ENCODE measurements at regions not wholly inside any gene's neighbourhood (a gene's known extent, or its start where the extent isn't known, plus 50 kb on each side); places are given as distances from the start of the nearest gene placed in this dataset.

- no peaks in the 10 kb centered on the region for H3K9me3 ChIP-seq (ENCODE audit: control insufficient read depth, insufficient read depth, low read depth, low read length)
- peak; percentile 93 for TF ChIP-seq SETDB1 (IDR thresholded peaks at IDR 0.05; ENCODE audit: insufficient read length, low read length)
- no peak for TF ChIP-seq CTCF (tag by site-specific recombination; IDR thresholded peaks at IDR 0.05)
- H3K4me3 ChIP-seq (ENCODE audit: low read depth, low read length): no peak overlapping the region
- ChIA-PET POLR2A (no interaction called here), CTCF (no interaction called here)
- no peaks in the 10 kb centered on the region for H3K36me3 ChIP-seq (ENCODE audit: control insufficient read depth in 2 of 2, insufficient read depth in 1 of 2, low read length in 2 of 2)
- no peaks in the 10 kb centered on the region for H3K4me1 ChIP-seq (ENCODE audit: control insufficient read depth, insufficient read depth, low read length)
- H3K27ac ChIP-seq (ENCODE audit: extremely low read depth, low read depth, low read length): no peak overlapping the region
Observed at GRCh38 chr4:167578906-167579305, 344.6 kb upstream of the SPOCK3 start.

GRCh38 chr4:167581449-167581965, 347.2 kb upstream of the SPOCK3 start:
- no peak for TF ChIP-seq ZNF2 (tag by site-specific recombination; IDR thresholded peaks at IDR 0.05)
- TF ChIP-seq ZNF610 (tag by site-specific recombination; IDR thresholded peaks at IDR 0.05; ENCODE audit: borderline replicate concordance): no peak
- TF ChIP-seq KLF17 (tag by site-specific recombination; IDR thresholded peaks at IDR 0.05): no peak
- TF ChIP-seq ZNF707 (tag by site-specific recombination; IDR thresholded peaks at IDR 0.05): no peak
- no peak for TF ChIP-seq PRDM1 (tag by site-specific recombination; IDR thresholded peaks at IDR 0.05)
- TF ChIP-seq ZNF433 (tag by site-specific recombination; IDR thresholded peaks at IDR 0.05; ENCODE audit: low read depth): no peak
- H3K4me1 ChIP-seq (ENCODE audit: control insufficient read depth, insufficient read depth, low read length): no peaks in the 10 kb centered on the region
- no peak overlapping the region for H3K4me3 ChIP-seq (ENCODE audit: low read depth, low read length)
- H3K36me3 ChIP-seq (ENCODE audit: control insufficient read depth in 2 of 2, insufficient read depth in 1 of 2, low read length in 2 of 2): no peaks in the 10 kb centered on the region
- no peaks in the 10 kb centered on the region for H3K9me3 ChIP-seq (ENCODE audit: control insufficient read depth, insufficient read depth, low read depth, low read length)
- ChIA-PET POLR2A (no interaction called here), CTCF (no interaction called here)
- H3K27ac ChIP-seq (ENCODE audit: extremely low read depth, low read depth, low read length): no peak overlapping the region

GRCh38 chr4:167587361-167587760, 353.1 kb upstream of the SPOCK3 start:
- Histone ChIP-seq H3K4me3 (ENCODE audit: low read depth, low read length) (no peak overlapping the region), H3K36me3 (ENCODE audit: control insufficient read depth in 2 of 2, insufficient read depth in 1 of 2, low read length in 2 of 2) (no peaks in the 10 kb centered on the region), H3K4me1 (ENCODE audit: control insufficient read depth, insufficient read depth, low read length) (no peaks in the 10 kb centered on the region), H3K9me3 (ENCODE audit: control insufficient read depth, insufficient read depth, low read depth, low read length) (no peaks in the 10 kb centered on the region), H3K27ac (ENCODE audit: extremely low read depth, low read depth, low read length) (no peak overlapping the region)
- no peak for TF ChIP-seq SP2 (tag by site-specific recombination; IDR thresholded peaks at IDR 0.05)
- no peak for TF ChIP-seq ZNF501 (tag by site-specific recombination; IDR thresholded peaks at IDR 0.05)
- TF ChIP-seq ZNF768 (tag by site-specific recombination; IDR thresholded peaks at IDR 0.05): no peak
- TF ChIP-seq ZNF571 (tag by site-specific recombination; IDR thresholded peaks at IDR 0.05): no peak
- TF ChIP-seq ZNF624 (tag by site-specific recombination; IDR thresholded peaks at IDR 0.05): no peak
- TF ChIP-seq ZNF596 (tag by site-specific recombination; IDR thresholded peaks at IDR 0.05): no peak
- no peak for TF ChIP-seq ZBTB17 (tag by site-specific recombination; IDR thresholded peaks at IDR 0.05)
- no peak for TF ChIP-seq ZNF704 (tag by site-specific recombination; IDR thresholded peaks at IDR 0.05)
- TF ChIP-seq ZNF639 (tag by site-specific recombination; IDR thresholded peaks at IDR 0.05): no peak
- TF ChIP-seq ZNF623 (tag by site-specific recombination; IDR thresholded peaks at IDR 0.05): no peak
- no peak for TF ChIP-seq ZNF600 (tag by site-specific recombination; IDR thresholded peaks at IDR 0.05)
- TF ChIP-seq ZSCAN23 (tag by site-specific recombination; IDR thresholded peaks at IDR 0.05): no peak
- TF ChIP-seq ZNF37A (tag by site-specific recombination; IDR thresholded peaks at IDR 0.05): no peak
- POLR2A ChIA-PET: no interaction called here
- CTCF ChIA-PET: no interaction called here
